AG08396 (cell line): ENCODE measurements at regions not wholly inside any gene's neighbourhood (a gene's known extent, or its start where the extent isn't known, plus 50 kb on each side); places are given as distances from the start of the nearest gene placed in this dataset.

Experiments
- DNase-seq: peaks from one replicate; pipeline ENCODE4 v3.0.0; 2012; ENCODE audit warnings: low spot score, mixed read lengths

DNA sequence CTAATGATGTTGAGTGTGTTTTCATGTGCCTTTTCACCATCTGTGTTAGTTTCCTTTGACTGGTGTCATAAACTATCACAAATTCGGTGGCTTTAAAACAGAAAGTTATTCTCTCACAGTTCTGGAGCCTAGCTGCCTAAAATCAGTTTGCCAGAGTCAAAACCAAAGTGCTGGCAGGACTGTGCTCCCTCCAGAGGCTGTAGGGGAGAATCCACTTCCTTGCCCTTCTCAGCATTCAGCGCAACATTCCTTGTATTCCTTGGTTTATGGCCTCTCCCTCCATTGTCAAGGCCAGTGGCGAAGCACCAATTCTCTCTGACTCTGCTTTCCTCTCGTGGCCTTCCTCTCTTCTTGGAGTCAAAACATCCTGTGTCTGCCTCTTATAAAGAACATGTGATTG is 174.2 kb upstream of the PDE3A start:
- DNase-seq, result no peak

DNA sequence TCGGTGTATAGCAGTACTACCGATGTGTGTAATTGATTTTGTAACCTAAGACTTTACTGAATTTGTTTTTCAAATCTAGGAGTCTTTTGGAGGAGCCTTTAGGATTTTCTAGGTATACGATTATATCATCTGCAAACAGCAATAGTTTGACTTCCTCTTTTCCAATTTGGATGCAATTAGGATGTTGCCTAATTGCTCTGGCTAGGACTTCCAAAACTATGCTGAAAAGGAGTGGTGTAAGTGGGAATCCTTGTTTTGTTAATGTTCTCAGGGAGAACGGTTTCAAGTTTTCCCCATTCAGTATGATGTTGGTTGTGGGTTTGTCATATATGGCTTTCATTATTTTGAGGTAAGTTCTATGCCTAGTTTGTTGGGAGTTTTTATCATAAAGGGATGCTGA is 171.6 kb upstream of the PDE3A start:
- DNase-seq, result no peak

GRCh38 chr12:20197411-20197810 is 170.9 kb upstream of the PDE3A start:
- no peak for DNase-seq

- DNase-seq, result no peak
These were observed 168.6 kb upstream of the PDE3A start for GRCh38 chr12:20199780-20200179.

- no peak for DNase-seq
These were observed 166.6 kb upstream of the PDE3A start for GRCh38 chr12:20201733-20202132.

DNA sequence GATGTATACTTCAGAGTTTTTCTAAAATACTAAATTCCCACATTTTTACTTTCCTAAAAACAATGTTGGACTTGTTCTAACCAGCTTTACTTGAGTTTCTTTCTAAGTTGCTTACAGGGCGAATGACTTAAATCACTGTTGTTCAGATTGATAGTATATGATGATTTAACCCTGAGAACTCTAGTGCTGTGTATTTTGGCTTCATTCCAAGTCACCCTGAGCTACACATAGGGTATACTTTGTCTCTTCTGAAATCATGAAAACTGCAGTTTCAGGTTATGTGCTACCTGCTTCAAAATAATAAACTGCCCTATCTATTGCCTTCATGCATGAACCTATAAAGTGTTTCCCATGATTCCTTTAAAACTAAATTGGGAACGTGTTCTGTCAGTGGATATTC is 162.5 kb upstream of the PDE3A start:
- DNase-seq, result no peak

DNA sequence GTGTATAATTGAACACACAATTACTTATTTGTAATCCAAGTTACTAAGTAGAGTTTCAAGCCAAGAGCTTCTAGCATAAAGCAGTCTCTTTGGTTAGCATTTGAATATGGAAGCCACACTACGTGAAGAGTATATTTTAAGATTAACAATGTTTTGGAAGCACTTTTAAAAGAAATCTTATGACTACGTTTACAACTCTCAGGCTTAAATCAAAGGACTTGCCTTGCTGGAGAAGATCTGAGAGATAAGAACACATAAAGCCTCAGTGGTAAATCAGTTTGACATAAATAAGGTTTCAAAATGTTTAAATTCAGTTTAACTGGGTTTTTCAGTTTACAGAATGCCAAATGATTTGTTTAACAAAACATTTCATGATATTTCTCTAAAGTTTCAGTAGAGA is 161.9 kb upstream of the PDE3A start:
- DNase-seq, result no peak

GRCh38 chr12:20210621-20211215 is 157.6 kb upstream of the PDE3A start:
- no peak for DNase-seq

DNA sequence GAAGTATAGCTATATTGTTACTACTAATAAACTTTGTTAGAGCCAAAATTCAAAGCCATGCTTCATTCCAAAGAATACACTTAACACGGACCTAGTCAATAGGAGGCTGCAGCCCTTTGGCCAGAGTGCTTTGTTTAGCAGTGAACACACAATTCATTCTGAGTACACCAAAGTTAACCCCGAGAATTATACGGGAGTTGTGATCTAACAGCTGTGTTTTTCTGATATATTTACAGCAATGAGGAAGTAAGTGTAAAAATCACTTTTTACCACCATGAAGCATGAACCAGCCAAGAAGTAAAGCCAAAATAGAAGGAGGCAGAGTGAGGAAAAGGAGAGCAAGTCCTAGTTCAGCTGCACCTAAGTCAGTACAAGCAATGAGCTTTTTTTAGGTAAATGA is 156.8 kb upstream of the PDE3A start:
- DNase-seq, result no peak

DNA sequence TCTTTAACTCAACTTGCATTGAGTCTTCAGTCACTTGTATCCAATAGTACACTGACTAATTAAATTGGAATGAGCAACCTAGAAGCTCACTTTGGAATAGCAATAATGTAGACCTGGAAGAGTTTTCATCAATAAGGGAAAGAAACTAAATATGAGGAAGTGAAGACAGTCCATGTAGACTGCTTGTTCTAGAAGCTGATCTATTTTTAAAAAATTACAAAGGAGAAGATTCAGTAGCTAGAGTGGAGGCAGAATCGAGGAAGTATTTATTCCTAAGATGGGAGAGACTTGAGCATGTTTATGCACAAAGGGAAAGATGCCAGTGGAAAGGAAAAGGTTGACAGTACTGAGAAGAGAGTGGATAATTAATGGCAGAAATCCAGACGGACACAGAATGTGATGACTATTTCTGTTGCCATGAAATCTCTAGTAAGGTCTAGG is 156.3 kb upstream of the PDE3A start:
- no peak for DNase-seq

- DNase-seq, result peak; percentile 73
These were observed 155.4 kb upstream of the PDE3A start for GRCh38 chr12:20212658-20213555.

GRCh38 chr12:20213723-20214625 is 154.4 kb upstream of the PDE3A start:
- no peak for DNase-seq

DNA sequence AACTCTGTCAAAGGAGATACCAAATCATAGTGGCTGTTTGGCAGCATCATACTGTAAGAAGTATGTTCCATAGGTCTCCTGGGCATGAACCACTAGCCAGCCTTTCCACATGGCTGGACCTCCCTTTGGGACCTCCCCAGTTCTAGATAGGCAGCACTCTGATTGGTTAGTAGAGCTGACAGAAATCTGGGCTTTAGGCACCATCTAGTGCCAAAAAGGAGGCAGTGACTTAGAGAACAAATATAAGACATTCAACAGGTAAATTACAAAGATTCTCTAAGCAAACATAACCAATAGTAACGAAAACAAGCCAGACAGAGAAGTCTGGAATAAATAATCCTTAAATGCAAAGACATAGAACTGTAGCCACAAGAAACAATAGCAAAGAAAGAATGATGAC is 148.0 kb upstream of the PDE3A start:
- DNase-seq, result no peak

DNA sequence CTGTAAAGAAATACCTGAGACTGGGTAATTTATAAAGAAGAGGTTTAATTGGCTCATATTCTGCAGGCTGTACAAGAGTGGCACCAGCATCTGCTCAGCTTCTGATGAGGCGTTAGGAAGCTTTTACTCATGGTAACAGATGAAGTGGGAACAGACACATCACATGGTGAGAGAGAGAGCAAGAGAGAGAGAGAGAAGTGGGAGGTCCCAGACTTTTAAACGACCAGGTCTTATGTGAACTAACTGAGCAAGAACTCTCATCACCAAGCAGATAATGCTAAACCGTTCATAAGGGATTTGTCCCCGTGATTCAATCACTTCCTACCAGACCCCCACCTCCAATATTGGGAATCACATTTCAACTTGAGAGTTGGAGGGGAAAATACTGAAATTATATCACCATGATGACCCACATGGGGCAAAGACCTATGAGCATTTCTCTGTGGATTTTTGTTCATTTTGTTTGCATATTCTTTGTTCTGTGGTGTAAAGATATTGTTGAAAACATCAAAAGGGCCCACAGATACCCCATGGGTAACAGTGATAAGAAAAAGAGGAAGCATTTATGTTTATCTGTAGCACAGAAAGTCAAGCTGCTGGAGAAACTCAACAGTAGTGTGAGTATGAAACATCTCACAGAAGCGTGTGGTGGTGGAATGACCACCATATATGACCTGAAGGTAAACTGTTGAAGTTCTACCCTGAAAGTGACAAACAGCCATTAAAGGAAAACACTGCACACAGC is 135.2 kb upstream of the PDE3A start:
- DNase-seq, result no peak

- no peak for DNase-seq
These were observed 133.9 kb upstream of the PDE3A start for GRCh38 chr12:20234474-20234873.

- DNase-seq, result no peak
These were observed 131.2 kb upstream of the PDE3A start for GRCh38 chr12:20237091-20237490.

- no peak for DNase-seq
These were observed 122.8 kb upstream of the PDE3A start for GRCh38 chr12:20245491-20245890.

DNA sequence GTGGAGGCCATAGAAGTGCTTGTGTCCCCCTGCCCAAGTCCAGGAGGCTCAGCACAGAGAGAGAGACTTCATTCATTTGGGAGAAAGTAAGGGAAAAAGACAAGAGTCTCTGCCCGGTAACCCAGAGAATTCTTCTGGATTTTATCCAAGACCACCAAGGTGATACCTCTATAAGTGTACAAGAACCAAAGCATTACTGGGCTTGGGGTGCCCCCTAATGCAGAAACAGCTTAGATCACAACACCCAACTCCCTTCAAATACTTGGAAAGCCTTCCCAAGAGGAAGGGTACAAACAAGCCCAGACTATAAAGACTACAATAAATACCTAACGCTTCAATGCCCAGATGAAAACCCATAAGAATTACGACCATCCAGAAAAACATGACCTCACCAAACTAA is 119.7 kb upstream of the PDE3A start:
- DNase-seq, result no peak

- no peak for DNase-seq
These were observed 117.6 kb upstream of the PDE3A start for GRCh38 chr12:20250761-20251160.

DNA sequence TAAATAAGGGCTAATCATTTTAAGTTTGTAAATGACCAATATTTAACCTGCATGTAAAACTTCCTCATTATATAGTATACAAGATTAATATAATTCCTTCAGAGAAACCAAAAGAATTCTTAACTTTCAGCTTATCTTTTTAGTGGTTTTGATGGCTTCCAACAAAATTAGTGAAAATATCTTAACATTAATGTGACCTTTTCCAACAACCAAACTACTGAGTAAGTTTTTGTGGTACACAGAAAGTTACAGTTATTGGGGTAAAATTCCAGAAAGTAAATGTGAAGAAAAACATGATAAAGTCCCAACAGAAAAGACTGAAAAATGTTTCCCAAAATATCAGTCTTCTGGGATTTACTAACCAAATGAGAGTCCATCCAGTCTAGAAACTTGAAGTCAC is 111.0 kb upstream of the PDE3A start:
- DNase-seq, result no peak

GRCh38 chr12:20259786-20260185 is 108.6 kb upstream of the PDE3A start:
- DNase-seq, result no peak

DNA sequence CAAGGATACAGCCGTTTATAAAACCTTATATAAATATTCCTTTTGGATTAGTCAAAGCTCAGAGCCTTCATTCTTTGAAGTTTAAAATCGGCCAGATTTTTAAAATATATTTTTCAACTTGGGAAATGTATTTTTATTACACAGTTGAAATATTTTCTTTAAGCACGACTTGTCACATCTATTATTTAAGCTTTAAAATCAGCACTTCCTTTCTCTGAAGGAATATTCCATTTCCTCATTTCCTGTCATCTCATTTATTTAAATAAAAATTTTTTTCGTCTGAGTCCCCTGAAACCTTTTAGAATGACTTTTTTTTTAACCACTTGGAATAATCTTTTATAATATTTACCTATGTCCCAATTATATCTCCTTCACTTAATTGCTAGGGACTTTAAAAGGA is 107.5 kb upstream of the PDE3A start:
- DNase-seq, result no peak
